AG04450 (cell line): ENCODE measurements at regions not wholly inside any gene's neighbourhood (a gene's known extent, or its start where the extent isn't known, plus 50 kb on each side); places are given as distances from the start of the nearest gene placed in this dataset.

Experiments used
- CTCF ChIA-PET: fragments of 300-600, 350-600 bp; formaldehyde crosslinking; extraction: SDS; loops from one replicate; lab custom pipeline; 2022; ENCODE audit warnings: antibody characterized with exemption, inconsistent platforms; lab: Charles Lee
- POLR2A ChIA-PET: fragments of 350-600 bp; formaldehyde crosslinking; extraction: SDS; loops from one replicate; lab custom pipeline; 2021; ENCODE audit warnings: antibody characterized with exemption, inconsistent platforms; lab: Yijun Ruan, JAX
- DNase-seq: peaks from one replicate; pipeline ENCODE4 v3.0.0-alpha.2; 2011; ENCODE audit warnings: low read depth, low spot score
- H3K27ac ChIP-seq: one replicate; pipeline ENCODE4 v1.5.1; 2012; ENCODE audit warnings: low read depth, low read length, control low read depth
- H3K27me3 ChIP-seq: one replicate; pipeline ENCODE4 v1.6.0; 2012; ENCODE audit warnings: low read length; ENCODE audit not compliant: control insufficient read depth, insufficient read depth
- H3K4me3 ChIP-seq: 2 replicates; pipeline ENCODE4 v1.5.1; 2011; ENCODE audit warnings: mild to moderate bottlenecking, low read depth, low read length, control low read depth
- H3K9me3 ChIP-seq: 2 replicates; pipeline ENCODE4 v1.5.1; 2012; ENCODE audit warnings: low read length; ENCODE audit not compliant: control insufficient read depth, insufficient read depth
- CTCF ChIP-seq: IDR thresholded peaks from 2 replicates; pipeline ENCODE4 v1.5.1; 2011; ENCODE audit warnings: low read depth, low read length, control low read depth, inconsistent platforms

DNA sequence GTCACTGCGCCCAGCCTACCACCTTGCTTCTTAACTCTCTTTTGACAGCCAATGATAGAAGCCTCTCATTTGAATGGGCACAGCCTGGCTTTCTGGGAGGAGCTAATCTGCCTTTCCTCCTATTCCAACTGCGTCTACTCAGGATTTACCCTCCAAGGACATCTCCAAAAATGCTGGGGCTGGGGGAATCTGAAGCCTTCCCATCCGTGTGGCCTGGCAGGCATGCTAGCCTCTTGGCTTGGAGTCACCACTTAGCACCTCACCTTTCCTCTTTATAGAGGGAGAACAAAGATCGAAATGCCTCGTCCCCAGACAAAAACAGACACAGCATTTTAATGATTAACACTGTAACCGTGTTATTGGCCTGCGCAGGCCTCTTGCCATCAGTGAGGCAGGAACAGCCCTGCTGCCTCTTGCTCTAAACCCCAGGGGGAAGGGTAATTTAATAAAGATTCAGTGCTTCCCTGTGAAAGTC is 108.2 kb upstream of the KLF4 start:
- DNase-seq = no peak
- ChIA-PET POLR2A (no interaction called here), CTCF (no interaction called here)
- no peaks in the 10 kb centered on the region for H3K9me3 ChIP-seq
- H3K27me3 ChIP-seq = peaks cover 4% of the 10 kb centered on the region
- no peak for TF ChIP-seq CTCF
- H3K4me3 ChIP-seq = no peak overlapping the region
- no peak overlapping the region for H3K27ac ChIP-seq

DNA sequence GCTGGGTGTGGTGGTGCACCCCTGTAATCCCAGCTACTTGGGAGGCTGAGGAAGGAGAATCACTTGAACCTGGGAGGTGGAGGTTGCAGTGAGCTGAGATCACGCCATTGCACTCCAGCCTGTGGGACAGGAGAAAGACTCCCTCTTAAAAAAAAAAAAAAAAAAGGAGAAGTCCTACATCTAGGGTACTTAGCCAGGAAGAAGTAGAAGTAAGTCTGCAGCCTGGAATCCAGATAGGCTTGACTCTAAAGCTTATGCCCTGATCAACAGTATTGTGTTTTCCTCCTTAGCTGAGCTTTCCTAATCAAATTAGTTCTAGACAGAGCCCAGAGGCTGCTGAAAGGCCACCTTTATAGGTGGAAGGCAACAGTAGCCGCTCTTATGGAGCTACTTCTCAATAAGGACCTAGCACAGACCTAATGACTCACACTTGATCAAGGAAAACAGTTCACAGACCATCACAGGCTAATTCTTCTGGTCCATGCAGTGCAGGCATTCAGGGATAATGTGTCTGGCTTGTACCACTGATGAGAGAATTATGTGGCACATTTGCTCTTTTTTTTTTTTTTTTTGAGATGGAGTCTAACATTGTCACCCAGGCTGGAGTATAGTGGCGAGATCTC is 105.5 kb upstream of the KLF4 start:
- ChIA-PET CTCF (interaction anchor here (0.7 kb wide), 2 partner anchors 14 to 199 kb away, joined by 3 to 4 read pairs; no protein-coding TSS in a partner anchor), POLR2A (no interaction called here)
- Histone ChIP-seq H3K27me3 (peaks cover 10% of the 10 kb centered on the region), H3K9me3 (no peaks in the 10 kb centered on the region), H3K27ac (no peak overlapping the region), H3K4me3 (no peak overlapping the region)
- no peak for DNase-seq
- no peak for TF ChIP-seq CTCF

DNA sequence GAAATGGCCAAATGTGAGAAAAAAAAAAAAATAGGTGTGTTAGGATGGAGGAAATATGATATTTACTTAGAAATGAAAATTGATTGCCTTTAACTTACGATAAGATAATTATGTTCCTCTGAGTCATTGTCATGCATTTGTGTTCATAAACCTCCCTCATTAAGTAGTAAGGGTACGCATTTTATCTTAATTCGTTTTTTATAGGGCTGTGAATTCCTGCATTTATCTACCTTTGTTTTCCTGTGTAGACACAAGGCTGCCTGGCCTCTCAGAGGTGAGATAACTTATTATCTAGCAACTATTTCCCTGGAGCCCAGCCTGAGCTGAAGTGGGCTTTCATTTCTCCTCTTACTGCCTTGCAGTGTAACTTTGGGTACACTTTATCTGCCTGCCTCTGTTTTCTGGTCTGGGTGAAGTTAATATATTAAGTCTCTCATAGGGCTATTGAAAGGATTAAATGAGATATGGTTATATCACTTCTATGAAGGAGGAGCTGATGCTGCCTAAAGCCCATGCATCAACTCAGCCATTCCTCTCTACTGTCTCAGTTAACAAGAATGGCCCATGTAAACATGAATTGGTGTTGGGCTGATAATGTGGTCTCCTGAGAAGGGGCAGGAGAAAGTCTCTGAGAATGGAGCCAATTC is 103.8 kb upstream of the KLF4 start:
- H3K9me3 ChIP-seq = no peaks in the 10 kb centered on the region
- H3K27ac ChIP-seq = no peak overlapping the region
- no peak for TF ChIP-seq CTCF
- H3K27me3 ChIP-seq = peaks cover 10% of the 10 kb centered on the region
- no peak overlapping the region for H3K4me3 ChIP-seq
- CTCF ChIA-PET = no interaction called here
- no peak for DNase-seq
- POLR2A ChIA-PET = no interaction called here

GRCh38 chr9:107592424-107592823 is 102.9 kb upstream of the KLF4 start:
- TF ChIP-seq CTCF = no peak
- DNase-seq = no peak
- POLR2A ChIA-PET = no interaction called here
- no peak overlapping the region for H3K4me3 ChIP-seq
- H3K27me3 ChIP-seq = peaks cover 10% of the 10 kb centered on the region
- CTCF ChIA-PET = no interaction called here
- no peaks in the 10 kb centered on the region for H3K9me3 ChIP-seq
- H3K27ac ChIP-seq = no peak overlapping the region

GRCh38 chr9:107591781-107592180 is 102.2 kb upstream of the KLF4 start:
- Histone ChIP-seq H3K4me3 (no peak overlapping the region), H3K27ac (no peak overlapping the region), H3K27me3 (peaks cover 10% of the 10 kb centered on the region), H3K9me3 (no peaks in the 10 kb centered on the region)
- DNase-seq = no peak
- no peak for TF ChIP-seq CTCF
- POLR2A ChIA-PET = no interaction called here
- CTCF ChIA-PET = no interaction called here
